ENCODE measurements at regions not wholly inside any gene's neighbourhood (a gene's known extent, or its start where the extent isn't known, plus 50 kb on each side); places are given as distances from the start of the nearest gene placed in this dataset.

GRCh38 chr19:57034544-57034943, 85.2 kb upstream of the USP29 start:
- no peak for TF ChIP-seq CTCF (IDR thresholded peaks at IDR 0.05)
- no peak for TF ChIP-seq POLR2A (IDR thresholded peaks at IDR 0.05)

All from thyroid gland (tissue), 4 donors.